HG03442 (cell line): ENCODE measurements at regions not wholly inside any gene's neighbourhood (a gene's known extent, or its start where the extent isn't known, plus 50 kb on each side); places are given as distances from the start of the nearest gene placed in this dataset.
A peak's percentile ranks its signal among the peaks of the same experiment; 100 is the strongest.

ENCODE experiments used
- ATAC-seq: cut with Tn5 transposase; IDR thresholded peaks from one replicate; pipeline ENCODE4 v1.9.1; 2021; ENCODE audit warnings: mild to moderate bottlenecking, moderate library complexity; ENCODE audit not compliant: unreplicated experiment

DNA sequence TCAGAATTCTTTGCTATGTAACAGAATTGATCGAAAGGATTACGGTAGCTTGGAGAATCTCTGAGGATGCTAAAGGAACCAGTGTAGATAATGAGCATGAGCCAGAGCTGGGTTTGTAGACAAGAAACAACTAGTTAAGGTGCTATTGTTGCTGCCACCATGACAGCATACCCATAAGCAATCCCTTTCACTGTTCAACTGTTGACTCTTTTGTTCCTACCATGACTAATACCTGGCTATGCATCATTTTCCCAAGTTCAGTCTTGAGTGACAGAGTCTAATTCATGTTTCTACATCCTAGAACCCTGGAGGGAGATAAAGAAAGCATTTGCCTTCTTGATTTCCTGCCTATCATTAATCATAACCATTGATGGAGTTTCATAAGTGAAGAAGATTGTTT is 600.3 kb downstream of the OTOL1 start:
- no peak for ATAC-seq

- no peak for ATAC-seq
These were observed 607.2 kb downstream of the OTOL1 start for GRCh38 chr3:162103808-162104207.

DNA sequence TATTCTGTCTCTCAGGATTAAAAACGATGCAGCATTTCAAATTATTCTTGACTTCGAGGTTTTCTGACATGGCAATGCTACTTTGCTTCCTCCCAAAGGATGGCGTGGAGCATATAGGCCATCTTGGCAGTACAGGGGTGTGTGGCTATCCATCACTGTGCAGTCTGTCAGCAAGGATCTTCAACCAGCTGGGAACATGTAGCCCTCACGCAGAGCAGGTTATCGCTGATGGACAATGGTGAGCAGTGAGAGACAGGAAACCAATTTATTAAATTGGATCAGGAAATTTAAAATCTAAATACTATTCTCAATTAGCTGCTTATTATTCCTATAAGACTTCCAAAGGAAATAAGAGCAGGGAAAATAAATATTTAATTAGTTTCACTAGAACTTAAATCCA is 615.3 kb downstream of the OTOL1 start:
- ATAC-seq, result no peak

- ATAC-seq, result no peak
These were observed 616.1 kb downstream of the OTOL1 start for GRCh38 chr3:162112719-162113118.

- no peak for ATAC-seq
These were observed 621.4 kb downstream of the OTOL1 start for GRCh38 chr3:162117961-162118360.

DNA sequence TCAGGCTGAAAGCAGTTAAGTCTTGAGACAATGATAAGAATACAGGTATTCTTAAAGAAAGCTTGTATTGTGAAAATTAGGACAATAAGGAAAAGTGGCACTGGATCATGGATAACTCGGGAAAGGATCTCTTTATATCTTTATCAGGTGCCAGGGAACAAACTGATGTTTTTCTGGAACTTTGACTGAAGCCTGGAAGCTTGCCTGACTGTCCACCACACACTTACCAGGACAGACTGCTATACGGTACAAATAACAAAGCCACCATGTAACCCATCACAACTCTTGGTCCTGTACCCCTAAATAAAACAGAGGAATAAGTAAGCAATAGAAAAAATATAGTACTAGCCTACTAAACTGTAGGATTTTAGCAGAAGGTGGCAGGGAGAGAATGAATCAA is 623.0 kb downstream of the OTOL1 start:
- no peak for ATAC-seq

DNA sequence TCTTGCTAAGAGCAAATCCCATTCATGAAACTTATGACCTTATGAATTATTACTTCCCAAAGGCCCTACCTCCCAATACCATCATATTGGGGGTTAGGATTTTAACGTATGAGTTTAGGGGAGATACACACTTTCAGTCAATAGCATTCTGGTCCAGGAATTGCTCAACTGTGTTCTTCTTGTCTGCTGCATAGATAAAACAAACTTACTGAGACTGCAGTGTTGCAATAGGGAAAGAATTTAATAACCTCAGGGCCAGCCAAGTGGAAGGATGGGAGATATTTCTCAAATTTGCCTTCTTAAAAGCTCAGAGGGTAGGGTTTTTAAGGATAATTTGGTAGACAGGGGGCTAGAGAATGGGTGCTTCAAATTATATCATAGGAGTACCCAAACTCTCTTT is 625.8 kb downstream of the OTOL1 start:
- ATAC-seq, result no peak

GRCh38 chr3:162125790-162126189 is 629.2 kb downstream of the OTOL1 start:
- no peak for ATAC-seq

GRCh38 chr3:162130582-162130981 is 634.0 kb downstream of the OTOL1 start:
- no peak for ATAC-seq

DNA sequence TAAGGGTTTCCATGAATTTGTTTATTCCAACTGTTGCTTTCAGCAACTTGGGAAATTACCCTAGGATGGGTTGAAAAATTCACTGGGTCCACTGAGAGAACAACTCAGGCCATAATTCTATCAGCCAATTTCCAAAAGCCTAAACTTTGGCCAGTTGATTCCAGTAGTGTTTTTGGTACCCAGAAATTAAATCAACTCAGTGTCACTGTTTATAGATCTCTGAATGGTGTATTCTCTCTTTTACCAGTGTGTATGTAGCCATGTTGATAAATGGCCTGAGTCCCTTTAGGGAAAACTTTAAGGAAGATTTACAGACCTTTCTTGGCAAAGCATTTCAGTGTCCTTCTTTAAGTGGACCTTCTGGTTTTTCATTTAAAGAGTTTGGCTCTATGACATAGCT is 636.4 kb downstream of the OTOL1 start:
- no peak for ATAC-seq

- ATAC-seq, result peak; percentile 52
These were observed 638.0 kb downstream of the OTOL1 start for GRCh38 chr3:162134571-162134970.

- ATAC-seq, result no peak
These were observed 639.5 kb downstream of the OTOL1 start for GRCh38 chr3:162136136-162136535.

DNA sequence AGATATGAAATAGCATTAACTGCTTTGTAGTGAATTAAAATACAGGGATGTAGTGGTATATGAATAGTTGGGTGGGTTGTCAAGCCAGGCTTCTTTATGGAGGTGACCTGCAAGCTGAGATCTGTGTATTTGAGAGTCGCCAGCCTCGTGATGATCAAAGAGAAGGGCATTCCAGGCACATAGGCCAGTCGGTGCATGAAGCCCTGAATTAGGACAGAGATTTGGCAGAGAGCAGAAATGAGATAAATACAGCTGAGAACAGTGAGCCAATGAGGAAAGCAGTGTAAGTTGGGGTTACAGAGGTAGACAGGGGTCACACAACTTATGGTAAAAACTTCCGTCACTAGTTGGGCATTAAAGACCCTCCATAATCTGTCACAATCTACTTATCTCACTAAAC is 641.9 kb downstream of the OTOL1 start:
- ATAC-seq, result no peak

DNA sequence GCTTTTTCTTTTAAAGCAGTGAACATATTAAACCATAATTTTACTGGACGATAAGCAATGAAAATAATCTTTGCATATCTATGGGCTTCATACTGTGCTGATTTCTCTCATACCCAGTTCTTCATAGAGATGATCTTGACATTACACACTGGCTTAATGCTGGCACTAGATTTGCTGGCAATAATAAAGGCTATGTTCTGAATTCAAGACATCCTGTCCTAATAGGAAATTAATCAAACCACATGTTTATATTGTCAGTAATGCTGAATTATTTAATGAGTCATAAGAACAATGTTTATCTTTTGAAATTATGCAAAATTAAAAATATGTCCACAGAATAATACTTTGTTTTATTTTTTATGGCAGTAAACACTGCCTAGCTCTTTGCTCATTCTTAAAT is 643.2 kb downstream of the OTOL1 start:
- no peak for ATAC-seq

GRCh38 chr3:162141272-162141791 is 644.7 kb downstream of the OTOL1 start:
- ATAC-seq, result no peak

GRCh38 chr3:162142511-162142910 is 645.9 kb downstream of the OTOL1 start:
- no peak for ATAC-seq

DNA sequence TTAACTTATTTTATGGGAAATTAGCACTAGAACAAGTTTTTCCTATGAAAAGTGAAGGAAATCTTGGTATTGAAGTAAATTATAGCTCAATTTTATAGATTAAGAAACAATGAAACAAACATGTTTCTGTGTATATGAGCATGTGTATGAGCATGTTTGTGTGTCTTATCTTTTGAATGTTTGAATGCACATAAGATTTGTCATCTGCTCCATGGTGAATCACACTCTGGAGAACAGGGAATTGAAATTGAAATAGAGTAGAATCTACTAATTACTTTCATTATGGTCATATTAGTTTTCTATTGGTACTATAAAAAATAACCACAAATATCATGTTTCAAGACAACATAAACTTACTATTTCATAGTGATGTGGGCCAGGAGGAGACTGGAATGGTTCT is 646.6 kb downstream of the OTOL1 start:
- no peak for ATAC-seq

DNA sequence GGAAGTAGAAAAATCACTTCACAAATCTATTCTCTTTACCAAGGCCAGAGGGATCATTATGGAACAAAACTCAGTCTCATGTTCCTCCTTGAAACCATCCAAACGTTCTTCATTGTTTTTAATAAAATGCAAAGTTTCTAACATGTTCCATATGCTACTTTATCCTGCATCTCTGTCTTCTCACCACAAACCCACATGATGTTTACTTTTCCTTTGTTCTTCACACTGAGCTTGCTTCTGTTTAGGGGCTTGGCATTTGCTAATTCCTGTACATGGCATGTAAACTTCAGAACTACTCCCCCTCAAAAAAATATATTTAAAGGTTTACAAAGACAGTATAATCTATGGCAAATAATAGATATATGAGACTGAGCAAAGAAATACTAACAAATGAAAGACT is 651.4 kb downstream of the OTOL1 start:
- ATAC-seq, result no peak

- no peak for ATAC-seq
These were observed 654.2 kb downstream of the OTOL1 start for GRCh38 chr3:162150790-162151189.

GRCh38 chr3:162152636-162153035 is 656.0 kb downstream of the OTOL1 start:
- no peak for ATAC-seq

DNA sequence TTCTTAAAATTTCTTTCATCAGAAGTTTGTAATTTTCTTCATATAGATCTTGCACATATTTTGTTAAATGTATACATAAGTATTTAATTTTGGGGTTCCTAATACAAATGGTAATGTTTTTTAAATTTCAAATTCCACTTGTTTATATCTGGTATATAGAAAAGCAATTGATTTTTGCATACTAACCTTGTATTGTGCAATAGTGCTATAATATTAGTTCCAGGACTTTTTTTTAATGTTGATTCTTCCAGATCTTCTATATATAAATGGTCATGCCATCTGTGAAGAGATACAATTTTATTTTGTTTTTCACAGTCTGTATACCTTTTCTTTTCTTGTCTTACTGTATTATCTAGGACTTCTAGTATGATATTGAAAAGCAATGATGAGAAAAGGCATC is 665.0 kb downstream of the OTOL1 start:
- ATAC-seq, result no peak

- no peak for ATAC-seq
These were observed 668.7 kb downstream of the OTOL1 start for GRCh38 chr3:162165346-162165745.

DNA sequence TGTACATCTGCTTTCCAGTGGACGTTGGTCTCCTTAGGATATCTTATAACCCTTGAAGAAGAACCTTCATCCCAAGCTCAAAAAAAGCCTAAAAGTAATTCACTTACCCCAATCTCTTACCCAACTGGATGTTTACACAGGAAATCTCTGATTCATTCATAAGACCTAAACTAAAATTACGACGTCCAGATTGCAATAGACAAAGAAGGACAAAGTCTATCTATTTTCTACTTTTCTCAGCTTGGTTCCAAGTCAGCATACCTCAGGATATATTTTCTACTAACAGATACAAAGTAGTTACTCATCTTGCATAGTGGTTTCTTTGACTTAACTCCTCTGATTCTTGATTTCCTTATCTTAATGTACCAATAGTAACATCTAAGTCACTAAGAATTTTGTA is 669.9 kb downstream of the OTOL1 start:
- ATAC-seq, result no peak

- no peak for ATAC-seq
These were observed 672.1 kb downstream of the OTOL1 start for GRCh38 chr3:162168715-162169114.
